IMR-90 (cell line): ENCODE measurements at regions not wholly inside any gene's neighbourhood (a gene's known extent, or its start where the extent isn't known, plus 50 kb on each side); places are given as distances from the start of the nearest gene placed in this dataset.

ENCODE experiments used
- CEBPB ChIP-seq: IDR thresholded peaks from 2 replicates; pipeline ENCODE4 v1.6.1; 2012; ENCODE audit warnings: low read depth, low read length, improper control_type of control experiment
- NFE2L2 ChIP-seq: fragments of 150-350 bp; IDR thresholded peaks from 2 replicates; pipeline ENCODE4 v1.6.1; 2016; ENCODE audit warnings: low read depth, mild to moderate bottlenecking, low read length
- POLR2A ChIP-seq: IDR thresholded peaks from 2 replicates; pipeline ENCODE4 v1.6.1; 2012; ENCODE audit warnings: mild to moderate bottlenecking, low read depth, low read length
- RFX5 ChIP-seq: IDR thresholded peaks from 2 replicates; pipeline ENCODE4 v1.8.0; 2012; ENCODE audit warnings: low read depth, mild to moderate bottlenecking, low read length, moderate library complexity
- SMC3 ChIP-seq: fragments of 150-350 bp; IDR thresholded peaks from 2 replicates; pipeline ENCODE4 v1.6.1; 2016; ENCODE audit warnings: low read depth, mild to moderate bottlenecking, antibody characterized with exemption, low read length, moderate library complexity
- USF2 ChIP-seq: fragments of 150-350 bp; IDR thresholded peaks from 2 replicates; pipeline ENCODE4 v1.6.1; 2017; ENCODE audit warnings: mild to moderate bottlenecking, antibody characterized with exemption, low read length, low read depth
- TF ChIP-seq, protein P1 (sequence below): conservative IDR thresholded peaks from 2 replicates; pipeline ENCODE4 v1.5.1; 2012; ENCODE audit warnings: mild to moderate bottlenecking, low read depth, low read length, improper control_type of control experiment

- TF ChIP-seq, protein P1, sequence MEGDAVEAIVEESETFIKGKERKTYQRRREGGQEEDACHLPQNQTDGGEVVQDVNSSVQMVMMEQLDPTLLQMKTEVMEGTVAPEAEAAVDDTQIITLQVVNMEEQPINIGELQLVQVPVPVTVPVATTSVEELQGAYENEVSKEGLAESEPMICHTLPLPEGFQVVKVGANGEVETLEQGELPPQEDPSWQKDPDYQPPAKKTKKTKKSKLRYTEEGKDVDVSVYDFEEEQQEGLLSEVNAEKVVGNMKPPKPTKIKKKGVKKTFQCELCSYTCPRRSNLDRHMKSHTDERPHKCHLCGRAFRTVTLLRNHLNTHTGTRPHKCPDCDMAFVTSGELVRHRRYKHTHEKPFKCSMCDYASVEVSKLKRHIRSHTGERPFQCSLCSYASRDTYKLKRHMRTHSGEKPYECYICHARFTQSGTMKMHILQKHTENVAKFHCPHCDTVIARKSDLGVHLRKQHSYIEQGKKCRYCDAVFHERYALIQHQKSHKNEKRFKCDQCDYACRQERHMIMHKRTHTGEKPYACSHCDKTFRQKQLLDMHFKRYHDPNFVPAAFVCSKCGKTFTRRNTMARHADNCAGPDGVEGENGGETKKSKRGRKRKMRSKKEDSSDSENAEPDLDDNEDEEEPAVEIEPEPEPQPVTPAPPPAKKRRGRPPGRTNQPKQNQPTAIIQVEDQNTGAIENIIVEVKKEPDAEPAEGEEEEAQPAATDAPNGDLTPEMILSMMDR: no peak
- TF ChIP-seq USF2 (no peak), RFX5 (no peak), POLR2A (no peak), SMC3 (no peak), NFE2L2 (no peak), CEBPB (no peak)
Measured at GRCh38 chr3:161161603-161162002, 56.5 kb upstream of the B3GALNT1 start.
